ENCODE measurements at regions not wholly inside any gene's neighbourhood (a gene's known extent, or its start where the extent isn't known, plus 50 kb on each side); places are given as distances from the start of the nearest gene placed in this dataset.

DNA sequence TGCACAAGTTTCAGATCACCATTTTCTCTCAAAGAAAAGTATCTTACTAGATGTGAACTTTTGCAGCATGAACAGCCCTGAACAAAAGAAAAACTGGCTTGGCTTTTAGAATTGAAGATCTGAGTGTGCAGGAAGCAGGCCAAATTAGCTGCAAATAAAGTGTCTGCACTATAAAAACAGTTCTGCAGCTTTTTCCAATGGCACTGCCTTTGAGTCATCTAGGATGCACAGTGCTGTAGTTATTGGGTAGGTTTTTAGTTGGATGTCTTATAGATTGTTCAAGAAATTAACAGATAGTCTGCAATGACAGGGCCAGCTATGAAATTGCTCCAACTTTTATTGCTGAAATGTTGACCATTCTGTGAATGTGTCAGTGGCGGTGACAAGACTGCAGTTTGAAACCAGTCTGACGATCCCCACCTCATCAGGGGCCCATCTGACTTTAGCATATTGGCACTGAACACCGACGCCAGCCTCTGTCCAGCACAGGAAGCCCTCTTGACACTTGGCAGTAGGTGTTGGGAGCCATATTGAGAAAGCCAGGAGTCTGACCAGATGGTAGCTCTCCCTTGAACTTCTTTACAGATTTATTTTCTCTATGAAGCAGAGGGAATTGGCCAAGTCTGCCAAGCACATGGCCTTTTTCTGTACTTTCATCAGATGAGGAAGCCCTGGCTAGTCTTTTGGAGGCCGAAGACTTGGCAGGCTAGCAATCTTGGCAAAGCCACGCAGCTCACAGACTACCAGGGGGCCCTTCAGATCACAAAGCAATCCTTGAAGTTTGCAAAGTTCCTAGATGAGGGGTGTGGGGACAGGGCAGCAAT lies 490.6 kb downstream of the NEBL start:
- H3K9me3 ChIP-seq (replicated peaks) = no peaks in the 10 kb centered on the region
- H3K27ac ChIP-seq (replicated peaks) = no peak overlapping the region
- H3K27me3 ChIP-seq (ENCODE audit: low read depth) = no peaks in the 10 kb centered on the region
- TF ChIP-seq, protein P1, sequence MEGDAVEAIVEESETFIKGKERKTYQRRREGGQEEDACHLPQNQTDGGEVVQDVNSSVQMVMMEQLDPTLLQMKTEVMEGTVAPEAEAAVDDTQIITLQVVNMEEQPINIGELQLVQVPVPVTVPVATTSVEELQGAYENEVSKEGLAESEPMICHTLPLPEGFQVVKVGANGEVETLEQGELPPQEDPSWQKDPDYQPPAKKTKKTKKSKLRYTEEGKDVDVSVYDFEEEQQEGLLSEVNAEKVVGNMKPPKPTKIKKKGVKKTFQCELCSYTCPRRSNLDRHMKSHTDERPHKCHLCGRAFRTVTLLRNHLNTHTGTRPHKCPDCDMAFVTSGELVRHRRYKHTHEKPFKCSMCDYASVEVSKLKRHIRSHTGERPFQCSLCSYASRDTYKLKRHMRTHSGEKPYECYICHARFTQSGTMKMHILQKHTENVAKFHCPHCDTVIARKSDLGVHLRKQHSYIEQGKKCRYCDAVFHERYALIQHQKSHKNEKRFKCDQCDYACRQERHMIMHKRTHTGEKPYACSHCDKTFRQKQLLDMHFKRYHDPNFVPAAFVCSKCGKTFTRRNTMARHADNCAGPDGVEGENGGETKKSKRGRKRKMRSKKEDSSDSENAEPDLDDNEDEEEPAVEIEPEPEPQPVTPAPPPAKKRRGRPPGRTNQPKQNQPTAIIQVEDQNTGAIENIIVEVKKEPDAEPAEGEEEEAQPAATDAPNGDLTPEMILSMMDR (IDR thresholded peaks at IDR 0.05; ENCODE audit: borderline replicate concordance) = no peak
- H3K36me3 ChIP-seq = no peaks in the 10 kb centered on the region
- no peak for DNase-seq
- intact Hi-C loops (cut with micrococcal nuclease) = no loop called here
- no peaks in the 10 kb centered on the region for H3K4me1 ChIP-seq
- no peak overlapping the region for H3K4me3 ChIP-seq

DNA sequence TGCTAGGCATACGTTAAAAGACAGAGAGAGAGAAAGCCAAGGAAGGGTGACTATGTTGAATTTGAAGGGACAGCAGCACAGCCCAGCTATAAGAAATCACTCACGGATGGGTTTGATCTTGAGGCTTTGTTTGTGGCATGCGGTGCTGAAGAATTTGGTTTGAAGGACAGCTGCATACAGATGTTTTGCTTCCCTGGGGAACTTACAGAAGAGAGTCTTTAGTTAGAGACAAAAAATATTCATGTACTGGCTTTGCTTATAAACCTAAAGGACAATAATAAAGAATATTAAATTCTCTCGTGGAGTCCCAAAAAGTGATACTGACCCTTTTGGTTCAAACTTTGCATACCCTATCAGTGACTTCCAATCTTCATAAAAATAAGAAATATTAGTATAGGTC lies 491.4 kb downstream of the NEBL start:
- H3K9me3 ChIP-seq (replicated peaks) = no peaks in the 10 kb centered on the region
- TF ChIP-seq, protein P1 (IDR thresholded peaks at IDR 0.05; ENCODE audit: borderline replicate concordance) = no peak
- no peaks in the 10 kb centered on the region for H3K4me1 ChIP-seq
- no peaks in the 10 kb centered on the region for H3K27me3 ChIP-seq (ENCODE audit: low read depth)
- no peak overlapping the region for H3K27ac ChIP-seq (replicated peaks)
- DNase-seq = no peak
- intact Hi-C loops (cut with micrococcal nuclease) = no loop called here
- no peak overlapping the region for H3K4me3 ChIP-seq
- no peaks in the 10 kb centered on the region for H3K36me3 ChIP-seq

DNA sequence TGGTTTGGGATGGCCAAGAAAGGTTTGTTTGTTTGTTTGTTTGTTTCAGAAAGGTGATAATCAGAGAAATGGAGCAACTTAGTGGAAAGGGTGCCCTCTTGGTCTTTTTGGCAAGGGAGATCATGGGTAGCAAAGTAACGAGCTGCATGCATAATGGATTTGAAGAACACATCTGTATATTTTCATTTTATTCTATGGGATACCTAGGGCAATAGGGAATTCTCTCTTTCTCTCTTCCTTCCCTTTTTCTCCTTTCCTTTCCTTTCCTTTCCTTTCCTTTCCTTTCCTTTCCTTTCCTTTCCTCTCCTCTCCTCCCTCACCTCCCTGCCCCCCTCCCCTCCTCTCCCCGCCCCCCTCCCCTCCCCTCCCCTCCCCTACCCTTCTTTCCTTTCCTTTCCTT lies 492.1 kb downstream of the NEBL start:
- H3K4me1 ChIP-seq = no peaks in the 10 kb centered on the region
- no peaks in the 10 kb centered on the region for H3K36me3 ChIP-seq
- no peaks in the 10 kb centered on the region for H3K9me3 ChIP-seq (replicated peaks)
- no peak for DNase-seq
- intact Hi-C loops (cut with micrococcal nuclease) = no loop called here
- H3K4me3 ChIP-seq = no peak overlapping the region
- TF ChIP-seq, protein P1 (IDR thresholded peaks at IDR 0.05; ENCODE audit: borderline replicate concordance) = no peak
- no peaks in the 10 kb centered on the region for H3K27me3 ChIP-seq (ENCODE audit: low read depth)
- no peak overlapping the region for H3K27ac ChIP-seq (replicated peaks)

DNA sequence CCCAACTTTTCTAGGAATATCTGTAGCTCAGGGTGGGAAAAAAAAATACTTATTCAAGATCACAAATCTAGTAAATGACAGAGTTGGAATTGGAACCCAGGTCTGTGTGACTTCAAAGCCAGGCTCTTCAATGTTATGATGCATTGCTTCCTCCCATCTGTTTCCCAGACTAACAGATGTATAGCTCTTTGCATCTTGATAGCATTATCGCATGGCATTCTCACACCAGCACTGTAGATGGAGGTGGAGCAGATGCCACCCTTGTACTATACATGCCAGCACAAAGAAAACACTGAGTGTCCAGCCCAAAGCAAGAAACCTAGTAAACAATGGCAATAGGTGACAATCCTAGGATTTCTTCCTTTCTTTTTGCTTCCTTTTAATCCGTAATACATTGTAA lies 497.3 kb downstream of the NEBL start:
- TF ChIP-seq, protein P1 (IDR thresholded peaks at IDR 0.05; ENCODE audit: borderline replicate concordance) = no peak
- intact Hi-C loops (cut with micrococcal nuclease) = no loop called here
- DNase-seq = no peak

DNA sequence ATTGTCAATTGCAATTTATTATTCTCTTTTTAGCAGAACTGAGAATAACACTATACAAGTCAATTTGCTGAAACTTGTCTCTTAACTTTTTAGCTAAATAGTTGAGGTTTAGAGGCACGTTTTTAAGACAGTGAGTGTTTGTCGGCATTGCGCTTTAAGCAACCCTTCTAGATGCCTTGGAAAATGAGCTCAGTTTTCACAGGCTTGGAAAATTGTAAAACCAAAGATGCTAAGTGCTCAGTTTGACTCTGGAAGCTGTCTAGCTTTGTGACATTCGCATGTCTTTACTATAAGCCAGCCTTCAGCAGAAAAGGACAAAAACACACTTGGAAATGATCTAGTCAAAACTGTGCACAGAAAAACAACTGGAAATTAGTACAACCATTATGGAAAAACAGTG lies 500.4 kb downstream of the NEBL start:
- intact Hi-C loops (cut with micrococcal nuclease) = no loop called here
- no peaks in the 10 kb centered on the region for H3K9me3 ChIP-seq (replicated peaks)
- TF ChIP-seq, protein P1 (IDR thresholded peaks at IDR 0.05; ENCODE audit: borderline replicate concordance) = no peak

More for the DNA sequence above, 497.3 kb downstream of the NEBL start:
- Histone ChIP-seq H3K4me3 (no peak overlapping the region), H3K27ac (replicated peaks) (no peak overlapping the region), H3K36me3 (no peaks in the 10 kb centered on the region), H3K27me3 (ENCODE audit: low read depth) (no peaks in the 10 kb centered on the region), H3K4me1 (no peaks in the 10 kb centered on the region), H3K9me3 (replicated peaks) (no peaks in the 10 kb centered on the region)

More for the DNA sequence above, 500.4 kb downstream of the NEBL start:
- H3K36me3 ChIP-seq = no peaks in the 10 kb centered on the region
- H3K4me3 ChIP-seq = no peak overlapping the region
- H3K27ac ChIP-seq (replicated peaks) = no peak overlapping the region
- H3K27me3 ChIP-seq (ENCODE audit: low read depth) = no peaks in the 10 kb centered on the region
- DNase-seq = no peak
- H3K4me1 ChIP-seq = no peaks in the 10 kb centered on the region

Measured in left ventricle myocardium inferior (tissue), 1 donor.